PC-3 (cell line): ENCODE measurements at regions not wholly inside any gene's neighbourhood (a gene's known extent, or its start where the extent isn't known, plus 50 kb on each side); places are given as distances from the start of the nearest gene placed in this dataset.

ENCODE experiments used
- ATAC-seq: fragments of 200-7000 bp; cut with Tn5 transposase; 2 replicates; pipeline ENCODE4 v1.9.1; 2020; ENCODE audit warnings: mild to moderate bottlenecking, moderate library complexity
- BruUV-seq: library from RNA; stranded (reverse); fragments of 400-500 nt; replicated peaks from 2 replicates; lab custom pipeline; 2021; lab: Mats Ljungman, UMichigan
- CTCF ChIA-PET: fragments of 300-600 bp; sonication (Branson Sonifier 250); formaldehyde crosslinking; loops from one replicate; lab custom pipeline; 2022; ENCODE audit warnings: antibody characterized with exemption; lab: Charles Lee
- POLR2A ChIA-PET: fragments of 300-600 bp; sonication (Branson Sonifier 250); formaldehyde crosslinking; loops from one replicate; lab custom pipeline; 2022; ENCODE audit warnings: antibody characterized with exemption; ENCODE audit not compliant: unreplicated experiment; lab: Charles Lee
- DNase-seq: peaks from one replicate; pipeline ENCODE4 v3.0.0-alpha.2; 2015
- H2AFZ ChIP-seq: fragments of 300-600 bp; sonication (generic); 2 replicates; pipeline ENCODE4 v1.6.0; 2016; ENCODE audit warnings: antibody characterized with exemption, low read length
- H3F3A ChIP-seq: fragments of 300-600 bp; sonication (generic); one replicate; pipeline ENCODE4 v1.6.0; 2017; ENCODE audit warnings: antibody characterized with exemption, low read length, control low read depth, mild to moderate bottlenecking; ENCODE audit not compliant: unreplicated experiment
- H3K27ac ChIP-seq: fragments of 300-600 bp; sonication (generic); 2 replicates; pipeline ENCODE4 v1.5.1; 2016; ENCODE audit warnings: mild to moderate bottlenecking, low read length
- H3K27me3 ChIP-seq: fragments of 300-600 bp; sonication (generic); 2 replicates; pipeline ENCODE4 v1.6.1; 2016; ENCODE audit warnings: low read length, mixed read lengths
- H3K36me3 ChIP-seq: fragments of 300-600 bp; sonication (generic); 2 replicates; pipeline ENCODE4 v1.6.1; 2016; ENCODE audit warnings: low read depth, mixed run types, low read length, mixed read lengths
- H3K4me1 ChIP-seq: fragments of 300-600 bp; sonication (generic); 2 replicates; pipeline ENCODE4 v1.5.1; 2016; ENCODE audit warnings: low read length; ENCODE audit not compliant: insufficient read depth
- H3K4me2 ChIP-seq: fragments of 300-600 bp; sonication (generic); 2 replicates; pipeline ENCODE4 v1.6.0; 2016; ENCODE audit warnings: low read length
- H3K4me3 ChIP-seq: fragments of 300-600 bp; sonication (generic); 2 replicates; pipeline ENCODE4 v1.5.1; 2016; ENCODE audit warnings: mild to moderate bottlenecking, low read length, mixed read lengths
- H3K79me2 ChIP-seq: fragments of 300-600 bp; sonication (generic); 2 replicates; pipeline ENCODE4 v1.6.1; 2017; ENCODE audit warnings: low read length, mixed read lengths
- H3K9ac ChIP-seq: fragments of 300-600 bp; sonication (generic); 2 replicates; pipeline ENCODE4 v1.6.0; 2016; ENCODE audit warnings: mild to moderate bottlenecking, low read length
- H3K9me2 ChIP-seq: fragments of 300-600 bp; sonication (generic); replicated peaks from 2 replicates; pipeline ENCODE4 v1.6.1; 2016; ENCODE audit warnings: mixed run types, low read length, mixed read lengths
- H3K9me3 ChIP-seq: fragments of 300-600 bp; sonication (generic); 2 replicates; pipeline ENCODE4 v1.6.1; 2016; ENCODE audit warnings: low read length, mixed read lengths
- H4K20me1 ChIP-seq: fragments of 300-600 bp; sonication (generic); 2 replicates; pipeline ENCODE4 v1.6.1; 2016; ENCODE audit warnings: low read length, mixed read lengths
- CTCF ChIP-seq: fragments of 300-600 bp; sonication (generic); conservative IDR thresholded peaks from 2 replicates; pipeline ENCODE4 v1.5.1; 2017; ENCODE audit warnings: antibody characterized with exemption, low read depth, mild to moderate bottlenecking, low read length
- EZH2 ChIP-seq: fragments of 300-600 bp; sonication (generic); IDR thresholded peaks from one replicate; pipeline ENCODE4 v1.6.1; 2017; ENCODE audit warnings: antibody characterized with exemption, mild to moderate bottlenecking, low read length; ENCODE audit not compliant: unreplicated experiment
- EZH2phosphoT487 ChIP-seq: fragments of 300-600 bp; sonication (generic); IDR thresholded peaks from 2 replicates; pipeline ENCODE4 v1.6.1; 2018; ENCODE audit warnings: mild to moderate bottlenecking, antibody characterized with exemption, low read length, borderline replicate concordance
- intact Hi-C: fragments of 100-400 bp; cut with micrococcal nuclease; formaldehyde crosslinking; loops from 2 replicates; pipeline ENCODE4 v1.9.0; 2023

- H3K79me2 ChIP-seq, result no peaks in the 10 kb centered on the region
- ChIA-PET CTCF (no interaction called here), POLR2A (no interaction called here)
- H4K20me1 ChIP-seq, result no peaks in the 10 kb centered on the region
- H3K9ac ChIP-seq, result no peak overlapping the region
- no peaks in the 10 kb centered on the region for H3K36me3 ChIP-seq
- H3K4me3 ChIP-seq, result no peak overlapping the region
- TF ChIP-seq EZH2 (no peak), EZH2phosphoT487 (no peak), CTCF (no peak)
- H2AFZ ChIP-seq, result no peak overlapping the region
- intact Hi-C loops, result no loop called here
- ATAC-seq (peak; percentile 38; the same call in 1 of the 2 replicates), DNase-seq (no peak)
- H3F3A ChIP-seq, result no peaks in the 10 kb centered on the region
- no peak overlapping the region for H3K4me2 ChIP-seq
- no peaks in the 10 kb centered on the region for H3K4me1 ChIP-seq
- BruUV-seq, result no TSS peak
- H3K27ac ChIP-seq, result no peak overlapping the region
- no peaks in the 10 kb centered on the region for H3K27me3 ChIP-seq
- no peaks in the 10 kb centered on the region for H3K9me2 ChIP-seq
- H3K9me3 ChIP-seq, result no peaks in the 10 kb centered on the region
Observed at GRCh38 chr6:22966691-22967422, 397.5 kb downstream of the HDGFL1 start.

- H4K20me1 ChIP-seq, result no peaks in the 10 kb centered on the region
- ChIA-PET POLR2A (no interaction called here), CTCF (no interaction called here)
- no peak overlapping the region for H2AFZ ChIP-seq
- H3K4me2 ChIP-seq, result no peak overlapping the region
- H3K79me2 ChIP-seq, result no peaks in the 10 kb centered on the region
- no peak for TF ChIP-seq CTCF
- TF ChIP-seq EZH2phosphoT487, result no peak
- no peak for TF ChIP-seq EZH2
- H3K9ac ChIP-seq, result no peak overlapping the region
- H3K9me2 ChIP-seq, result no peaks in the 10 kb centered on the region
- ATAC-seq (no peak), DNase-seq (no peak)
- no peak overlapping the region for H3K4me3 ChIP-seq
- intact Hi-C loops, result no loop called here
- BruUV-seq, result no TSS peak
- H3K27ac ChIP-seq, result no peak overlapping the region
- no peaks in the 10 kb centered on the region for H3K9me3 ChIP-seq
- H3F3A ChIP-seq, result no peaks in the 10 kb centered on the region
- no peaks in the 10 kb centered on the region for H3K4me1 ChIP-seq
- H3K36me3 ChIP-seq, result no peaks in the 10 kb centered on the region
- H3K27me3 ChIP-seq, result no peaks in the 10 kb centered on the region
Observed at GRCh38 chr6:22970004-22970403, 400.6 kb downstream of the HDGFL1 start.

GRCh38 chr6:22972771-22973170 is 403.4 kb downstream of the HDGFL1 start:
- BruUV-seq, result no TSS peak
- H3K4me2 ChIP-seq, result no peak overlapping the region
- ChIA-PET POLR2A (no interaction called here), CTCF (no interaction called here)
- ATAC-seq (no peak), DNase-seq (no peak)
- H3K9me2 ChIP-seq, result no peaks in the 10 kb centered on the region
- no peaks in the 10 kb centered on the region for H3K9me3 ChIP-seq
- H3K27me3 ChIP-seq, result no peaks in the 10 kb centered on the region
- H3K79me2 ChIP-seq, result no peaks in the 10 kb centered on the region
- H3K9ac ChIP-seq, result no peak overlapping the region
- intact Hi-C loops, result no loop called here
- H4K20me1 ChIP-seq, result no peaks in the 10 kb centered on the region
- no peak overlapping the region for H3K27ac ChIP-seq
- no peak overlapping the region for H3K4me3 ChIP-seq
- H3K4me1 ChIP-seq, result no peaks in the 10 kb centered on the region
- H3F3A ChIP-seq, result no peaks in the 10 kb centered on the region
- no peaks in the 10 kb centered on the region for H3K36me3 ChIP-seq
- no peak overlapping the region for H2AFZ ChIP-seq
- no peak for TF ChIP-seq EZH2
- no peak for TF ChIP-seq CTCF
